ENCODE measurements at regions not wholly inside any gene's neighbourhood (a gene's known extent, or its start where the extent isn't known, plus 50 kb on each side); places are given as distances from the start of the nearest gene placed in this dataset.
"Not testable (repeated sequence)": the region's sequence is repeated elsewhere in the genome, so short reads cannot be mapped to it uniquely, and the experiment has no call there.

- intact Hi-C loops (cut with DNase I) = no loop called here
- no peak for DNase-seq
- TF ChIP-seq POLR2A (IDR thresholded peaks at IDR 0.05) = no peak
- no peak for TF ChIP-seq CTCF (IDR thresholded peaks at IDR 0.05)
- TF ChIP-seq EP300 (IDR thresholded peaks at IDR 0.05) = no peak
- Histone ChIP-seq H3K4me1 (ENCODE audit: insufficient read depth) (peaks cover 5% of the 10 kb centered on the region), H3K36me3 (no peaks in the 10 kb centered on the region), H3K27ac (no peak overlapping the region), H3K4me3 (no peak overlapping the region), H3K27me3 (no peaks in the 10 kb centered on the region), H3K9me3 (no peaks in the 10 kb centered on the region)
- 61 to 86% (median 73%) methylated on average over 8 of the region's 8 CpGs for WGBS, 3 donors
Observed at GRCh38 chr19:20367811-20368294, 197.7 kb downstream of the ZNF737 start.

GRCh38 chr19:20365146-20365545, 198.1 kb downstream of the ZNF486 start:
- no peak for DNase-seq
- TF ChIP-seq EP300 (IDR thresholded peaks at IDR 0.05) = no peak
- no peak for TF ChIP-seq CTCF (IDR thresholded peaks at IDR 0.05)
- no peak for TF ChIP-seq POLR2A (IDR thresholded peaks at IDR 0.05)
- WGBS, 3 donors = 4 to 11% (median 7%) methylated on average over 6 of the region's 6 CpGs
- no peak overlapping the region for H3K4me3 ChIP-seq
- H3K36me3 ChIP-seq = no peaks in the 10 kb centered on the region
- peaks cover 5% of the 10 kb centered on the region for H3K4me1 ChIP-seq (ENCODE audit: insufficient read depth)
- H3K27ac ChIP-seq = no peak overlapping the region
- intact Hi-C loops (cut with DNase I) = no loop called here
- H3K27me3 ChIP-seq = no peaks in the 10 kb centered on the region
- no peaks in the 10 kb centered on the region for H3K9me3 ChIP-seq

- no peak overlapping the region for H3K4me3 ChIP-seq
- H3K27me3 ChIP-seq = no peaks in the 10 kb centered on the region
- no peak for TF ChIP-seq POLR2A (IDR thresholded peaks at IDR 0.05)
- no peak for TF ChIP-seq EP300 (IDR thresholded peaks at IDR 0.05)
- no peak for TF ChIP-seq CTCF (IDR thresholded peaks at IDR 0.05)
- 53 to 69% (median 62%) methylated on average over 11 of the region's 11 CpGs for WGBS, 3 donors
- no peak overlapping the region for H3K27ac ChIP-seq
- no peaks in the 10 kb centered on the region for H3K4me1 ChIP-seq (ENCODE audit: insufficient read depth)
- H3K9me3 ChIP-seq = no peaks in the 10 kb centered on the region
- intact Hi-C loops (cut with DNase I) = no loop called here
- no peak for DNase-seq
- H3K36me3 ChIP-seq = no peaks in the 10 kb centered on the region
Observed at GRCh38 chr19:20359933-20360720, 193.1 kb downstream of the ZNF486 start.

GRCh38 chr19:20358841-20359465, 191.9 kb downstream of the ZNF486 start:
- H3K36me3 ChIP-seq; DNase-seq; H3K4me3 ChIP-seq; H3K27ac ChIP-seq; intact Hi-C loops (cut with DNase I); H3K27me3 ChIP-seq; H3K9me3 ChIP-seq; H3K4me1 ChIP-seq (ENCODE audit: insufficient read depth): not testable (repeated sequence)
- WGBS, 3 donors = 85 to 87% (median 85%) methylated on average over 7 of the region's 7 CpGs

GRCh38 chr19:20357921-20358320, 190.9 kb downstream of the ZNF486 start:
- Histone ChIP-seq H3K9me3 (no peaks in the 10 kb centered on the region), H3K4me1 (ENCODE audit: insufficient read depth) (no peaks in the 10 kb centered on the region)

More at GRCh38 chr19:20357921-20358320, 190.9 kb downstream of the ZNF486 start:
- Histone ChIP-seq H3K4me3 (no peak overlapping the region), H3K27me3 (no peaks in the 10 kb centered on the region), H3K36me3 (no peaks in the 10 kb centered on the region), H3K27ac (no peak overlapping the region)
- WGBS, 3 donors = 75 to 82% (median 79%) methylated on average over 6 of the region's 6 CpGs
- no peak for DNase-seq
- no peak for TF ChIP-seq CTCF (IDR thresholded peaks at IDR 0.05)
- intact Hi-C loops (cut with DNase I) = no loop called here

All from ovary (tissue), 7 donors.